Renal cortical epithelial cell (primary cell): ENCODE measurements at regions not wholly inside any gene's neighbourhood (a gene's known extent, or its start where the extent isn't known, plus 50 kb on each side); places are given as distances from the start of the nearest gene placed in this dataset.
"Not testable (repeated sequence)": the region's sequence is repeated elsewhere in the genome, so short reads cannot be mapped to it uniquely, and the experiment has no call there.

Source experiments
- DNase-seq: peaks from one replicate; pipeline ENCODE4 v3.0.0-alpha.2; 2011; ENCODE audit warnings: low read depth

DNA sequence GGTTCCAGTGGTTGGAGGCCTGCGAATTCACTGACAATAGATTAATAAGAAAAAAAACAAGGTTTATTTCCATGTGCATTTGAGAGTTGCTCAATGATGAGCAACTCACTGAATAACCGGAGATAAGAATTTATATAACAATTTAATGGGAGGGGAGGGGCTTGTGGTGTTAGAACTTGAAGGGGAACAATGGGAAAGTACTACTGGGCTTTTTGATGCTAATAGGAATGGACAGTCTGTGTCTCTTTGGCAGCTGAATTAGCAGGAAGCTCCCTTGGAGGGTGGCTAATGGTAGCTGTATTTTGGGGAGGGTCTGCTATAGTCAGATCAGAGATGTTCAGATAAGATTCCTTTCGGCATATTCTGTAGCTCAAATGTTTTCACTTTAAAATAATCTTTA is 62.4 kb upstream of the GMDS start:
- no peak for DNase-seq

- no peak for DNase-seq
Observed at GRCh38 chr6:2305951-2306350, 60.5 kb upstream of the GMDS start.

DNA sequence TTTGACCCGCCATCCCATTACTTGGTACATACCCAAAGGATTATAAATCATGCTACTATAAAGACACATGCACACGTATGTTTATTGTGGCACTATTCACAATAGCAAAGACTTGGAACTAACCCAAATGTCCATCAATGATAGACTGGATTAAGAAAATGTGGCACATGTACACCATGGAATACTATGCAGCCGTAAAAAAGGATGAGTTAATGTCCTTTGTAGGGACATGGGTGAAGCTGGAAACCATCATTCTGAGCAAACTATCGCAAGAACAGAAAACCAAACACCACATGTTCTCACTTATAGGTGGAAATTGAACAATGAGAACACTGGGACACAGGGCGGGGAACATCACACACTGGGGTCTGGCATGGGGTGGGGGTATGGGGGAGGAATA is 57.1 kb upstream of the GMDS start:
- not testable (repeated sequence) for DNase-seq

DNA sequence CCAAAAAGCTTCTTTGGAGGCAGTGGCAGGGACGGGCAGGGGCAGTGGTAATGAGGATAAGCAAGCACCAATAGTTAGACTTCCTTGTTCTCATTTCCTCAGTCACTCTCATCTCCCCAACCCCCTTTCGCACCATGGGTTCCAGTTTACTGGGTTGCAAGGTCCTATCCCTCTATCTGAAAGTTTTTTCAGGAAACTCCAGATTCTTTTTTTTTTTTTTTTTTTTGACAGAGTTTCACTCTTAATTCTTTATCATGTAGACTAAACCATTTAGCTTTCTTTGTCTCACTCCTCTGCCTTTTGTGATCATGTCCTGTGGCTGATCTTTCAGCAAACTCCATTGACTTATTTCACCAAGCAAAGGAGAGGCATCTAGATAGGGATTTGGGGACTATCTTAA is 51.4 kb upstream of the GMDS start:
- DNase-seq, result no peak
